ENCODE measurements at regions not wholly inside any gene's neighbourhood (a gene's known extent, or its start where the extent isn't known, plus 50 kb on each side); places are given as distances from the start of the nearest gene placed in this dataset.

GRCh38 chr4:117916728-117917127 is 117.6 kb upstream of the NDST3 start:
- no peak for TF ChIP-seq CTCF (IDR thresholded peaks at IDR 0.05)
- TF ChIP-seq YY1 (IDR thresholded peaks at IDR 0.05; ENCODE audit: low read depth) = no peak
- no peak for TF ChIP-seq USF1 (IDR thresholded peaks at IDR 0.05; ENCODE audit: borderline replicate concordance, low read depth)
- TF ChIP-seq RXRA (IDR thresholded peaks at IDR 0.05; ENCODE audit: borderline replicate concordance, low read depth) = no peak
- TF ChIP-seq NFIC (IDR thresholded peaks at IDR 0.05; ENCODE audit: borderline replicate concordance) = no peak
- no peak for TF ChIP-seq RAD21 (IDR thresholded peaks at IDR 0.05; ENCODE audit: low read length)
- TF ChIP-seq TAF1 (IDR thresholded peaks at IDR 0.05; ENCODE audit: borderline replicate concordance, low read depth, low read length) = no peak
- no peak for TF ChIP-seq SIN3A (IDR thresholded peaks at IDR 0.05; ENCODE audit: borderline replicate concordance, low read depth, low read length)

All from SK-N-SH (cell line).